Left forelimb (tissue), 1 donor: ENCODE measurements at regions not wholly inside any gene's neighbourhood (a gene's known extent, or its start where the extent isn't known, plus 50 kb on each side); places are given as distances from the start of the nearest gene placed in this dataset.
"Not testable (repeated sequence)": the region's sequence is repeated elsewhere in the genome, so short reads cannot be mapped to it uniquely, and the experiment has no call there.

ENCODE experiments used
- DNase-seq: peaks from one replicate; pipeline ENCODE4 v3.0.0-alpha.2; 2018; ENCODE audit warnings: low spot score

GRCh38 chr12:129959889-129960288 lies 56.1 kb upstream of the TMEM132D start:
- DNase-seq, result no peak

- DNase-seq, result no peak
Measured at GRCh38 chr12:129961091-129961490, 57.3 kb upstream of the TMEM132D start.

GRCh38 chr12:129961856-129962255 lies 58.0 kb upstream of the TMEM132D start:
- no peak for DNase-seq

- no peak for DNase-seq
Measured at GRCh38 chr12:129964300-129964699, 60.5 kb upstream of the TMEM132D start.

GRCh38 chr12:129964826-129965457 lies 61.1 kb upstream of the TMEM132D start:
- no peak for DNase-seq

- DNase-seq, result no peak
Measured at GRCh38 chr12:129966146-129966995, 62.5 kb upstream of the TMEM132D start.

GRCh38 chr12:129971721-129972120 lies 67.9 kb upstream of the TMEM132D start:
- DNase-seq, result no peak

- DNase-seq, result no peak
Measured at GRCh38 chr12:129973236-129973961, 69.6 kb upstream of the TMEM132D start.

GRCh38 chr12:129984106-129984505 lies 80.3 kb upstream of the TMEM132D start:
- DNase-seq, result no peak

- no peak for DNase-seq
Measured at GRCh38 chr12:129987841-129988240, 84.0 kb upstream of the TMEM132D start.

- no peak for DNase-seq
Measured at GRCh38 chr12:129994634-129995033, 90.8 kb upstream of the TMEM132D start.

- no peak for DNase-seq
Measured at GRCh38 chr12:129997239-129997638, 93.4 kb upstream of the TMEM132D start.

- not testable (repeated sequence) for DNase-seq
Measured at GRCh38 chr12:130004310-130004877, 100.6 kb upstream of the TMEM132D start.

- DNase-seq, result no peak
Measured at GRCh38 chr12:130007771-130008170, 103.9 kb upstream of the TMEM132D start.

- no peak for DNase-seq
Measured at GRCh38 chr12:130008241-130008640, 104.4 kb upstream of the TMEM132D start.

GRCh38 chr12:130009961-130010360 lies 106.1 kb upstream of the TMEM132D start:
- no peak for DNase-seq

- no peak for DNase-seq
Measured at GRCh38 chr12:130011611-130012385, 108.0 kb upstream of the TMEM132D start.

GRCh38 chr12:130013771-130014484 lies 110.1 kb upstream of the TMEM132D start:
- DNase-seq, result peak; percentile 80

GRCh38 chr12:130014485-130014807 lies 110.6 kb upstream of the TMEM132D start:
- no peak for DNase-seq

- DNase-seq, result peak; percentile 31
Measured at GRCh38 chr12:130016194-130016593, 112.4 kb upstream of the TMEM132D start.

GRCh38 chr12:130016986-130017385 lies 113.2 kb upstream of the TMEM132D start:
- DNase-seq, result no peak
